ENCODE measurements at regions not wholly inside any gene's neighbourhood (a gene's known extent, or its start where the extent isn't known, plus 50 kb on each side); places are given as distances from the start of the nearest gene placed in this dataset.

DNA sequence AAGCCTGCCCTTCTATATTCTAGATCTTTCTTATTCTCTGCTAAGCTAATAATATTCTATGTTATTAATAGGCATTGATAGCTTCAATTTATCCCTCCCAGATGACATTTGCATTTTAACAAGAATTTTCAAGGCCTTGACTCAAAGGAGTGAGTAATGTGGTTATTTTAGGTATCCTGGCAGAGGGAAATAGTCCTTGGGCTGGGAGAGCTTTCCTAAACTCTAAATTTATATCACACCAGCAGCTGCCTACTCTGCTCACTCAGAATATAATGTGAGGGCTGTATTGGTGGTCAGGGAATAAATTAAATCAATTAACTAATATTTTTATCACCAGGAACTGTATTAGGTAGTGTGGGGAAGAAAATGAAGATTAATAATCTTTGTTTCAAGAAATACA is 74.8 kb upstream of the ADAM23 start:
- no peak overlapping the region for H3K27ac ChIP-seq (ENCODE audit: low read length, poor library complexity, severe bottlenecking)
- H2BK5ac ChIP-seq (ENCODE audit: low read depth, low read length, poor library complexity, severe bottlenecking), result no peak overlapping the region
- no peak overlapping the region for H2BK120ac ChIP-seq (ENCODE audit: low read depth, low read length)
- DNase-seq, result no peak
- no peak overlapping the region for H2AK5ac ChIP-seq (ENCODE audit: low read length, severe bottlenecking)
- H3K18ac ChIP-seq (ENCODE audit: low read depth in 1 of 2, low read length in 2 of 2), result no peak overlapping the region
- no peak overlapping the region for H2BK12ac ChIP-seq (ENCODE audit: low read length in 2 of 2)
- no peak overlapping the region for H4K8ac ChIP-seq (ENCODE audit: low read length)
- H3K14ac ChIP-seq (ENCODE audit: low read length in 2 of 2), result no peak overlapping the region
- no peak overlapping the region for H3K9ac ChIP-seq (ENCODE audit: low read length)
- no peak overlapping the region for H4K91ac ChIP-seq (ENCODE audit: low read length)
- no peak overlapping the region for H3K4me2 ChIP-seq (ENCODE audit: low read length, poor library complexity, severe bottlenecking)
- H3K4ac ChIP-seq (ENCODE audit: low read depth in 1 of 2, low read length in 2 of 2), result no peak overlapping the region
- no peaks in the 10 kb centered on the region for H3K4me1 ChIP-seq (ENCODE audit: control insufficient read depth, insufficient read depth, low read depth, low read length)
- no peaks in the 10 kb centered on the region for H3K9me3 ChIP-seq (ENCODE audit: control insufficient read depth, low read length)
- no peak overlapping the region for H3K4me3 ChIP-seq (ENCODE audit: insufficient read depth in 1 of 2, low read depth in 1 of 2, low read length in 2 of 2)
- H3K36me3 ChIP-seq (ENCODE audit: control insufficient read depth in 1 of 2, insufficient read depth in 2 of 2, low read depth in 1 of 2, low read length in 2 of 2), result no peaks in the 10 kb centered on the region
- no peaks in the 10 kb centered on the region for H3K79me1 ChIP-seq (replicated peaks; ENCODE audit: low read length, poor library complexity, severe bottlenecking)
- no peaks in the 10 kb centered on the region for H3K27me3 ChIP-seq (ENCODE audit: control insufficient read depth in 1 of 2, insufficient read depth in 1 of 2, low read length in 2 of 2)
- no peak overlapping the region for H2AFZ ChIP-seq (ENCODE audit: low read depth, low read length)
- no peak overlapping the region for H2BK15ac ChIP-seq (ENCODE audit: low read depth, poor library complexity, severe bottlenecking)
- no peak overlapping the region for H3K23ac ChIP-seq (ENCODE audit: low read length in 2 of 2)

DNA sequence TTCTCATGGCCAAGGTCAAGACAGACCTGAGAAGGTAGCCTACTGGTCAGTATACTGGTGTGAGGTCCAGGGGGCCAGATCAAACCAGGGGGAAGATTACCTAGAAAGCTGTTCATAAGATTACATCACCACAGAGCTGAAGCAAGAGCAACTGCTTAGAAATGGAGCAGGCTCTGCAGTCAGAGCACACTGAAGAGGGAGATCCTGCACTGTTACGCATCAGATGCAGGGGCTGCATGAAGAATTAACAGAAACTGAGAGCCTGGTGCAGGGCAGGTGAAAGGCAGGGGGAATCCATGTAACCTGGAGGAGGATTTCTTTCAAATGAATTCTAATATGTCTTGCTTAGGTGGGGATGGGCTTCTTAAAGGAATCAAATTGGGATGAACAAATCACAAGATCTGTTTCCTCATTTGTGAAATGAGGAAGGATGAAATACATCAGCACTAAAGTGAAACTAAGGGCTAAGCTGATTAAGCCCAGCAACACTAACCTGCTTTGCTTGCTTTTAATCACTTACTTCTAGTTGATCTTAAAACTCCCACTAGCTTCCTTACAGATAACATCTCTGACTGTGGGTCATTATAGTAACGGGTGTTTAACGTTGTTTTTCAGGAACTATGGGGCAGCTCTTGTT is 74.3 kb upstream of the ADAM23 start:
- no peaks in the 10 kb centered on the region for H3K4me1 ChIP-seq (ENCODE audit: control insufficient read depth, insufficient read depth, low read depth, low read length)
- H3K4ac ChIP-seq (ENCODE audit: low read depth in 1 of 2, low read length in 2 of 2), result no peak overlapping the region
- H3K27me3 ChIP-seq (ENCODE audit: control insufficient read depth in 1 of 2, insufficient read depth in 1 of 2, low read length in 2 of 2), result no peaks in the 10 kb centered on the region
- no peak overlapping the region for H2BK15ac ChIP-seq (ENCODE audit: low read depth, poor library complexity, severe bottlenecking)
- H3K9ac ChIP-seq (ENCODE audit: low read length), result no peak overlapping the region
- H3K36me3 ChIP-seq (ENCODE audit: control insufficient read depth in 1 of 2, insufficient read depth in 2 of 2, low read depth in 1 of 2, low read length in 2 of 2), result no peaks in the 10 kb centered on the region
- H2BK5ac ChIP-seq (ENCODE audit: low read depth, low read length, poor library complexity, severe bottlenecking), result no peak overlapping the region
- H2BK120ac ChIP-seq (ENCODE audit: low read depth, low read length), result no peak overlapping the region
- no peak overlapping the region for H3K14ac ChIP-seq (ENCODE audit: low read length in 2 of 2)
- no peak overlapping the region for H3K23ac ChIP-seq (ENCODE audit: low read length in 2 of 2)
- DNase-seq, result peak; percentile 10
- 80% methylated on average over 1 of the region's 3 CpGs for WGBS
- H2AK5ac ChIP-seq (ENCODE audit: low read length, severe bottlenecking), result no peak overlapping the region
- no peak overlapping the region for H3K4me2 ChIP-seq (ENCODE audit: low read length, poor library complexity, severe bottlenecking)
- H3K18ac ChIP-seq (ENCODE audit: low read depth in 1 of 2, low read length in 2 of 2), result no peak overlapping the region
- H3K4me3 ChIP-seq (ENCODE audit: insufficient read depth in 1 of 2, low read depth in 1 of 2, low read length in 2 of 2), result no peak overlapping the region
- H3K79me1 ChIP-seq (replicated peaks; ENCODE audit: low read length, poor library complexity, severe bottlenecking), result no peaks in the 10 kb centered on the region
- no peak overlapping the region for H4K8ac ChIP-seq (ENCODE audit: low read length)
- H3K27ac ChIP-seq (ENCODE audit: low read length, poor library complexity, severe bottlenecking), result no peak overlapping the region
- no peak overlapping the region for H2BK12ac ChIP-seq (ENCODE audit: low read length in 2 of 2)
- no peak overlapping the region for H4K91ac ChIP-seq (ENCODE audit: low read length)
- H2AFZ ChIP-seq (ENCODE audit: low read depth, low read length), result no peak overlapping the region
- H3K9me3 ChIP-seq (ENCODE audit: control insufficient read depth, low read length), result no peaks in the 10 kb centered on the region

DNA sequence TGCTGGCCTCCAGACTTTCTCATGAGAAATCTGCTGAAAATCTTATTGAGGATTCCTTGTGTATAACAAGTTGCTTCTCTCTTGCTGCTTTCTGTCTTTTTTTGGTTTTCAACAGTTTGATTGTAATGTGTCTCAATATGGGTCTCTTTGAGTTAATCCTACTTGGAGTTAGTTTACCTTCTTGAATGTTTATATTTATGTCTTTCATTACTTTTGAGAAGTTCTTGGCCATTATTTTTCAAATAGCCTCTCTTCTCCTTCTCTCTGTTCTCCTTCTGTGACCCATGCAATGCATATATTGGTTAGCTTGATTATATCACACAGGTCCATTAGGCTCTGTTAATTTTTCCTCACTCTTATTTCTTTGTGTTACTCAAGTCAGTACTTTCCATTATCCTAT is 67.4 kb upstream of the ADAM23 start:
- no peak overlapping the region for H2AK5ac ChIP-seq (ENCODE audit: low read length, severe bottlenecking)
- H3K18ac ChIP-seq (ENCODE audit: low read depth in 1 of 2, low read length in 2 of 2), result no peak overlapping the region

GRCh38 chr2:206378835-206379234 is 64.5 kb upstream of the ADAM23 start:
- Histone ChIP-seq H2AFZ (ENCODE audit: low read depth, low read length) (no peak overlapping the region), H3K36me3 (ENCODE audit: control insufficient read depth in 1 of 2, insufficient read depth in 2 of 2, low read depth in 1 of 2, low read length in 2 of 2) (no peaks in the 10 kb centered on the region), H3K14ac (ENCODE audit: low read length in 2 of 2) (no peak overlapping the region), H3K23ac (ENCODE audit: low read length in 2 of 2) (no peak overlapping the region), H4K8ac (ENCODE audit: low read length) (no peak overlapping the region), H3K4me1 (ENCODE audit: control insufficient read depth, insufficient read depth, low read depth, low read length) (no peaks in the 10 kb centered on the region), H3K4me3 (ENCODE audit: insufficient read depth in 1 of 2, low read depth in 1 of 2, low read length in 2 of 2) (no peak overlapping the region), H2BK12ac (ENCODE audit: low read length in 2 of 2) (no peak overlapping the region), H3K9me3 (ENCODE audit: control insufficient read depth, low read length) (peaks cover 13% of the 10 kb centered on the region), H2BK15ac (ENCODE audit: low read depth, poor library complexity, severe bottlenecking) (no peak overlapping the region), H3K79me1 (replicated peaks; ENCODE audit: low read length, poor library complexity, severe bottlenecking) (no peaks in the 10 kb centered on the region), H4K91ac (ENCODE audit: low read length) (no peak overlapping the region), H2BK120ac (ENCODE audit: low read depth, low read length) (no peak overlapping the region), H3K18ac (ENCODE audit: low read depth in 1 of 2, low read length in 2 of 2) (no peak overlapping the region), H3K4ac (ENCODE audit: low read depth in 1 of 2, low read length in 2 of 2) (no peak overlapping the region), H3K27ac (ENCODE audit: low read length, poor library complexity, severe bottlenecking) (no peak overlapping the region), H3K9ac (ENCODE audit: low read length) (no peak overlapping the region), H2BK5ac (ENCODE audit: low read depth, low read length, poor library complexity, severe bottlenecking) (no peak overlapping the region), H2AK5ac (ENCODE audit: low read length, severe bottlenecking) (no peak overlapping the region), H3K27me3 (ENCODE audit: control insufficient read depth in 1 of 2, insufficient read depth in 1 of 2, low read length in 2 of 2) (no peaks in the 10 kb centered on the region), H3K4me2 (ENCODE audit: low read length, poor library complexity, severe bottlenecking) (no peak overlapping the region)
- DNase-seq, result no peak
- 86% methylated on average over 4 of the region's 4 CpGs for WGBS

More for the DNA sequence above, 67.4 kb upstream of the ADAM23 start:
- Histone ChIP-seq H3K4me1 (ENCODE audit: control insufficient read depth, insufficient read depth, low read depth, low read length) (no peaks in the 10 kb centered on the region), H3K23ac (ENCODE audit: low read length in 2 of 2) (no peak overlapping the region), H3K4me3 (ENCODE audit: insufficient read depth in 1 of 2, low read depth in 1 of 2, low read length in 2 of 2) (no peak overlapping the region), H3K4ac (ENCODE audit: low read depth in 1 of 2, low read length in 2 of 2) (no peak overlapping the region), H3K36me3 (ENCODE audit: control insufficient read depth in 1 of 2, insufficient read depth in 2 of 2, low read depth in 1 of 2, low read length in 2 of 2) (no peaks in the 10 kb centered on the region), H2BK12ac (ENCODE audit: low read length in 2 of 2) (no peak overlapping the region), H4K91ac (ENCODE audit: low read length) (no peak overlapping the region), H3K9ac (ENCODE audit: low read length) (no peak overlapping the region), H3K27ac (ENCODE audit: low read length, poor library complexity, severe bottlenecking) (no peak overlapping the region), H4K8ac (ENCODE audit: low read length) (no peak overlapping the region), H3K27me3 (ENCODE audit: control insufficient read depth in 1 of 2, insufficient read depth in 1 of 2, low read length in 2 of 2) (no peaks in the 10 kb centered on the region), H3K9me3 (ENCODE audit: control insufficient read depth, low read length) (peaks cover 9% of the 10 kb centered on the region), H2BK5ac (ENCODE audit: low read depth, low read length, poor library complexity, severe bottlenecking) (no peak overlapping the region), H2BK15ac (ENCODE audit: low read depth, poor library complexity, severe bottlenecking) (no peak overlapping the region), H3K14ac (ENCODE audit: low read length in 2 of 2) (no peak overlapping the region), H2BK120ac (ENCODE audit: low read depth, low read length) (no peak overlapping the region), H2AFZ (ENCODE audit: low read depth, low read length) (no peak overlapping the region), H3K79me1 (replicated peaks; ENCODE audit: low read length, poor library complexity, severe bottlenecking) (no peaks in the 10 kb centered on the region), H3K4me2 (ENCODE audit: low read length, poor library complexity, severe bottlenecking) (no peak overlapping the region)
- DNase-seq, result no peak
